Astrocyte (in vitro differentiated cells and primary cell): ENCODE measurements at regions not wholly inside any gene's neighbourhood (a gene's known extent, or its start where the extent isn't known, plus 50 kb on each side); places are given as distances from the start of the nearest gene placed in this dataset.

ENCODE experiments used
- DNase-seq: peaks from one replicate; pipeline ENCODE4 v3.0.0-alpha.2; 2010; ENCODE audit warnings: low read depth
- FAIRE-seq: peaks from 2 replicates; lab custom pipeline; 2011; peaks lifted over from hg19 to GRCh38; lab: Jason Lieb, UNC
- H2AFZ ChIP-seq: 2 replicates; pipeline ENCODE4 v1.6.0; 2012; ENCODE audit warnings: low read depth, low read length, inconsistent platforms
- H3K27ac ChIP-seq: 2 replicates; pipeline ENCODE4 v1.5.1; 2011; ENCODE audit warnings: low read depth, low read length, inconsistent platforms
- H3K27me3 ChIP-seq: 2 replicates; pipeline ENCODE4 v1.6.0; 2011; ENCODE audit warnings: low read length, inconsistent platforms; ENCODE audit not compliant: insufficient read depth
- H3K36me3 ChIP-seq: 2 replicates; pipeline ENCODE4 v1.5.1; 2011; ENCODE audit warnings: low read length, inconsistent platforms; ENCODE audit not compliant: insufficient read depth
- H3K4me1 ChIP-seq: 2 replicates; pipeline ENCODE4 v1.5.1; 2011; ENCODE audit warnings: low read length, inconsistent platforms; ENCODE audit not compliant: insufficient read depth
- H3K4me2 ChIP-seq: 2 replicates; pipeline ENCODE4 v1.6.0; 2012; ENCODE audit warnings: low read length, inconsistent platforms
- H3K4me3 ChIP-seq: 2 replicates; pipeline ENCODE4 v1.5.1; 2011; ENCODE audit warnings: low read depth, mild to moderate bottlenecking, low read length, inconsistent platforms; ENCODE audit not compliant: insufficient read depth
- H3K79me2 ChIP-seq: 2 replicates; pipeline ENCODE4 v1.6.0; 2012; ENCODE audit warnings: mild to moderate bottlenecking, low read length, inconsistent platforms; ENCODE audit not compliant: insufficient read depth
- H3K9ac ChIP-seq: 2 replicates; pipeline ENCODE4 v1.6.0; 2012; ENCODE audit warnings: mild to moderate bottlenecking, low read length, inconsistent platforms
- H3K9me3 ChIP-seq: 2 replicates; pipeline ENCODE4 v1.5.1; 2012; ENCODE audit warnings: low read depth, mild to moderate bottlenecking, low read length, inconsistent platforms; ENCODE audit not compliant: insufficient read depth
- H4K20me1 ChIP-seq: 2 replicates; pipeline ENCODE4 v1.6.0; 2012; ENCODE audit warnings: low read length, inconsistent platforms; ENCODE audit not compliant: insufficient read depth
- H3K27ac Mint-ChIP-seq: one replicate; pipeline ENCODE4 v1.8.0; 2021; ENCODE audit warnings: mild to moderate bottlenecking, mixed read lengths; ENCODE audit not compliant: unreplicated experiment
- H3K27me3 Mint-ChIP-seq: one replicate; pipeline ENCODE4 v1.8.0; 2021; ENCODE audit warnings: low read depth, mixed read lengths; ENCODE audit not compliant: unreplicated experiment
- H3K36me3 Mint-ChIP-seq: one replicate; pipeline ENCODE4 v1.8.0; 2021; ENCODE audit warnings: low read depth, mixed read lengths; ENCODE audit not compliant: unreplicated experiment
- H3K4me1 Mint-ChIP-seq: one replicate; pipeline ENCODE4 v1.8.0; 2021; ENCODE audit warnings: low read depth, mixed read lengths; ENCODE audit not compliant: unreplicated experiment
- H3K4me3 Mint-ChIP-seq: one replicate; pipeline ENCODE4 v1.8.0; 2021; ENCODE audit warnings: mild to moderate bottlenecking, moderate library complexity, mixed read lengths; ENCODE audit not compliant: unreplicated experiment
- H3K9me3 Mint-ChIP-seq: one replicate; pipeline ENCODE4 v1.8.0; 2021; ENCODE audit warnings: mild to moderate bottlenecking, mixed read lengths; ENCODE audit not compliant: unreplicated experiment
- CTCF ChIP-seq: IDR thresholded peaks from 2 replicates; pipeline ENCODE4 v1.5.1; 2011; ENCODE audit warnings: low read depth, mild to moderate bottlenecking, inconsistent platforms, low read length, moderate library complexity; ENCODE audit not compliant: insufficient read depth
- EZH2 ChIP-seq: IDR thresholded peaks from 2 replicates; pipeline ENCODE4 v1.6.1; 2012; ENCODE audit warnings: mild to moderate bottlenecking, low read length, inconsistent platforms; ENCODE audit not compliant: insufficient read depth

- Histone ChIP-seq H4K20me1 (no peaks in the 10 kb centered on the region), H3K36me3 (no peaks in the 10 kb centered on the region), H3K27ac (no peak overlapping the region), H3K4me3 (no peak overlapping the region), H3K27me3 (no peaks in the 10 kb centered on the region), H3K4me1 (no peaks in the 10 kb centered on the region), H3K9me3 (peaks cover 4% of the 10 kb centered on the region), H3K4me2 (no peak overlapping the region), H2AFZ (no peak overlapping the region), H3K9ac (no peak overlapping the region), H3K79me2 (no peaks in the 10 kb centered on the region)
- Mint-ChIP-seq H3K9me3 (peaks cover 7% of the 10 kb centered on the region), H3K4me3 (no peak overlapping the region), H3K4me1 (no peaks in the 10 kb centered on the region), H3K36me3 (no peaks in the 10 kb centered on the region), H3K27me3 (no peaks in the 10 kb centered on the region), H3K27ac (no peak overlapping the region)
- FAIRE-seq (no peak), DNase-seq (no peak)
- TF ChIP-seq EZH2 (no peak), CTCF (no peak)
These were observed 242.7 kb upstream of the USP24 start for GRCh38 chr1:55457874-55458273.

GRCh38 chr1:55456971-55457370, 241.8 kb upstream of the USP24 start:
- Mint-ChIP-seq H3K27me3 (no peaks in the 10 kb centered on the region), H3K9me3 (peaks cover 7% of the 10 kb centered on the region), H3K27ac (no peak overlapping the region), H3K4me3 (no peak overlapping the region), H3K4me1 (no peaks in the 10 kb centered on the region), H3K36me3 (no peaks in the 10 kb centered on the region)
- no peak for FAIRE-seq
- H3K27me3 ChIP-seq, result no peaks in the 10 kb centered on the region
- no peaks in the 10 kb centered on the region for H3K79me2 ChIP-seq
- no peak for DNase-seq
- H2AFZ ChIP-seq, result no peak overlapping the region
- H3K27ac ChIP-seq, result no peak overlapping the region
- H3K36me3 ChIP-seq, result no peaks in the 10 kb centered on the region
- H3K9ac ChIP-seq, result no peak overlapping the region
- H3K4me2 ChIP-seq, result no peak overlapping the region
- no peaks in the 10 kb centered on the region for H4K20me1 ChIP-seq
- H3K4me3 ChIP-seq, result no peak overlapping the region
- H3K4me1 ChIP-seq, result no peaks in the 10 kb centered on the region
- TF ChIP-seq EZH2 (no peak), CTCF (no peak)
- H3K9me3 ChIP-seq, result peaks cover 4% of the 10 kb centered on the region

- H3K4me1 Mint-ChIP-seq, result peaks cover 2% of the 10 kb centered on the region
- H3K27ac Mint-ChIP-seq, result no peak overlapping the region
- DNase-seq, result no peak
- peaks cover 10% of the 10 kb centered on the region for H3K4me1 ChIP-seq
- no peaks in the 10 kb centered on the region for H3K36me3 ChIP-seq
- peaks cover 3% of the 10 kb centered on the region for H3K27me3 Mint-ChIP-seq
- H3K4me3 ChIP-seq, result no peak overlapping the region
- FAIRE-seq, result no peak
- TF ChIP-seq EZH2, result no peak
- no peak for TF ChIP-seq CTCF
- H3K27ac ChIP-seq, result no peak overlapping the region
- H3K9ac ChIP-seq, result no peak overlapping the region
- no peaks in the 10 kb centered on the region for H3K27me3 ChIP-seq
- H3K79me2 ChIP-seq, result no peaks in the 10 kb centered on the region
- no peaks in the 10 kb centered on the region for H3K9me3 ChIP-seq
- no peaks in the 10 kb centered on the region for H4K20me1 ChIP-seq
- H3K9me3 Mint-ChIP-seq, result peaks cover 2% of the 10 kb centered on the region
- H3K36me3 Mint-ChIP-seq, result no peaks in the 10 kb centered on the region
- H2AFZ ChIP-seq, result no peak overlapping the region
- no peak overlapping the region for H3K4me3 Mint-ChIP-seq
- no peak overlapping the region for H3K4me2 ChIP-seq
These were observed 233.1 kb upstream of the USP24 start for GRCh38 chr1:55448261-55448660.
